DMS153 treated with DMSO at 0.1 percent for 48 hours (cell line): ENCODE measurements at regions not wholly inside any gene's neighbourhood (a gene's known extent, or its start where the extent isn't known, plus 50 kb on each side); places are given as distances from the start of the nearest gene placed in this dataset.
"Not testable (repeated sequence)": the region's sequence is repeated elsewhere in the genome, so short reads cannot be mapped to it uniquely, and the experiment has no call there.

Source experiments
- DNase-seq: peaks from one replicate; lab custom pipeline; 2025; ENCODE audit not compliant: unreplicated experiment; lab: John Stamatoyannopoulos, UW

DNA sequence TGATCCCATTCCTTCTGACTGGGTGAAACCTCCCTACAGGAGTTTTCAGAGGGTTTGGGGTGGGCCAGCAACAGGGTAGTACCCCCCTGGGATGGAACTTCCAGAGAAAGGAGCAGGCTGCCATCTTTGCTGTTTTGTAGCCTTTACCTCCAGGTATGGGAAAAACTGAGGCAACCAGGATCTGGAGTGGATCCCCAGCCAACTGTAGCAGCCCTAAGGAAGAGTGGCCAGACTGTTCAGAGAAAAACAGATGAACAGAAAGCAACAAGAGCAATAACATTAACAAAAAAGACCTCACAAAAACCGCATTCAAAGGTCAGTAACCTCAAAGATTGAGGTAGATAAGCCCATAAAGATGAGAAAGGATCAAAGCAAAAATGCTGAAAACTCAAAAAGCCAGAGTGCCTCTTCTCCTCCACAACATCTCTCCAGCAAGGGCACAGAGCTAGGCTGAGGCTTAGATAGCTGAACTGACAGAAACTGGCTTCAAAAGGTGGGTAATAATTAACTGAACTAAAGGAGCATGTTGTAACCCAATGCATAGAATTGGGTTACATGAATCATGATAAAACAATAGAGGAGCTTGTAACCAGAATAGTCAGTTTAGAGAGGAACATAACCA, 1288.6 kb upstream of the CNTN5 start:
- DNase-seq = no peak

DNA sequence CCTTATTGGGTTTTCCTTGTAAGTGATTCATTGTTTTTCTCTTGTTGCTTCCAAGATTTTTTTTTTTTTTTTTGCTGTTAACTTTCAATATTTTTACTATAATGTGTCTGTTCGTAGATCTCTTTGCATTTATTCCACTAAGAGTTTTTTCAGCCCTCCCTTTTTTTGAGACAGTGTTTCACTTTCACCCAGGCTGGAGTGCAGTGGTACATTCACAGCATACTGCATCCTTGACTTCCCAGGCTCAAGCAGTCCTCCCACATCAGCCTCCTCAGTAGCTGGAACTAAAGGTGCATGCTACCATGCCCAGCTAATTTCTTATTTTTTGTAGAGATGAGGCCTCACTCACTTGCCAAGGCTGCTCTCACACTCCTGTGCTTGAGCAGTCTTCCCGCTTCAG, 1282.0 kb upstream of the CNTN5 start:
- DNase-seq = no peak

DNA sequence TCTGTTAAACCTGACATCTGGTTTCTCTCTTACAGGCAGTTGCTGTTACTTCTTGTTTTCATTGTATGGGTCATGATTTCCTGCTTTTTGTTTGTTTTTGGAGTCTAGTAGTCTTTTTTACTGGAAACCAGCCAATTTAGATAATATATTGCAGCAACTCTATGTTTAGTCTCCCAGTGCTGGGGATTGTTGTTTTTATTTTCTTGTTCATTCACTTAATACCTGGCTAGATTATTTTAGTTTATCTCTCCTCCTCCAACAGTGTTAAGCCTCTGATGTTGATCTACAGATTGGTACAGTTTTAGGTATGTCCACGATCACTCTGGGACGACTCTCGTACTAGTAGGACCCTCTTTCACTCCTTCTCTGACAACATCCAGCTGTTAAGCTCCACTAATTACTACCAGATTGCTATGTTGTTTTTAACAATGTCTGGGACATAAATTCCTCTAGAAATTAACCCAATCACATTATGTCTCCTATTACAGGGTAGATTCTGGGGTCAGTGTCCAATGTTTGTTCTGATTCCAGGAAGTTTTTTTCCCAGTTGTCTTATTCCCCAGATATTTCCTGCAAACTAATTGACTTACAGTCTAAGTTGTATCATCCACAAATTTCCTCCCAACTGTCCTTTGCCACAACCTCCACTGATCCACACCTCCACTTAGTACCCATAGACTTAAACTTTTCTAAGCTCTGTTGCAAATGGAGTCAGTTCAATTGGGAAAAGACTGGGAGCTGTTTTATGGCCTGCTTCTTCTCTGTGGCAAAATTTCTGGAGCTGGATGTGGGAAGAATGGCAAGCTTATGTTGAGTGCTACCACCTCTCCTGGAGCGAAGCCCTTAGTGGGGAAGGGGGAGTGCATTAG, 1280.6 kb upstream of the CNTN5 start:
- no peak for DNase-seq

DNA sequence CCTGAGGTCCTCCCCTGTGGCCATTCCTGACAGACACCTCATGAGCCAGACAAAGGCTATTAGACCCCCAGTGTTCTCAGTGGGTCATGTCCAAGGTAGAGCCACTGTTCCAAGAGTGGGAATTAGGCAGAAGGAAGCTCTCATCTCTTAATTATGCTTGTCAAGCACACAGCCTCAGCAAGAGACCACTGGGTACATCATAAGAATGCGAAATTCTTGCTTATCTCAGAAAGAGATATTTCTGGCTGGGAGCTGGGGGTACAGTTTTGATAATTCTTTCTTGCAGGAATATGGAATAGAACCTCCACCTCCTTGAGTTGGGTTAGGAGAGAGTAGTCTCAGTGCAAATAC, 1280.0 kb upstream of the CNTN5 start:
- no peak for DNase-seq

DNA sequence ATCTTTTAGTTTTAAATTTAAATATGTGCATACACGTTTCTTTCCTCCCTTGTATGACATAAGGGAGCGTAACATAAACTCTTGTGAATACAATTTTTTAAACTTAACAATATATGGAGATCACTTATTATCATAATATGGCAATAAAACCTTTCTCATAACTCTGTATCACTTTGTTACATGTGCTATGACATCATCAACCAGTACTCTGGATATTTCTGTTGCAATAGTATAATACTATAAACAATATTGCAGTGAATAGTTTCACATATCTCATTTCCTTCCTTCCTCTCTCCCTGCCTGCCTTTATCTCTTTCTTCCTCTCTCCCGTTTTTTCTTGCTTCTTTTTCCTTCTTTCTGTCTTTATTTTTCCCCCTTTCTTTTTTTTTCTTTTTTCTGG, 1278.0 kb upstream of the CNTN5 start:
- no peak for DNase-seq

DNA sequence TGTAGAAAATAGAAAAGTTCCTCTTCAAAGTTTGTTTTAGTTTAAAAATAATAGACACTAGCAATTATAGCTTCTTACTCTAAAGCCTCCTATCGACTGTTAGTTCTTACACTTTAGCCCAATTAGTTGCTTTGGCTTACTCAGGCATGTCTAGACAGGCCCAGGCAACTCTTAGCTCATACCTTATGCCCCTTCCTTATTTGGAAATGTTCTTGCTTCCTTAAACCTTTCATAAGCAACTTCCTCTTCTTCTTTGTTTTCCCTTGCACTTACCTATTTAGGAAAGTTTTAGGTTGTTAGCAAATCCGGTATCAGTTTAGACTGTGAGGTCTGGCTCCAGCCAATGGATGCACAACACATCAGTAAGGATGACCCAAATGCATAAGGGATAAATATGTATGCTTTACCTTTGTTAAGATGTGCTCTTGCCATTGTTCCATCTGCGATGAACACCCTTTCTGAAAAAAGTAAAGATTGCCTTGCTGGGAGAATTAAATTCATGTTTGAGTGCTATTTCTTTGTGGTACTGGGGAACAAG, 1277.5 kb upstream of the CNTN5 start:
- DNase-seq = no peak

DNA sequence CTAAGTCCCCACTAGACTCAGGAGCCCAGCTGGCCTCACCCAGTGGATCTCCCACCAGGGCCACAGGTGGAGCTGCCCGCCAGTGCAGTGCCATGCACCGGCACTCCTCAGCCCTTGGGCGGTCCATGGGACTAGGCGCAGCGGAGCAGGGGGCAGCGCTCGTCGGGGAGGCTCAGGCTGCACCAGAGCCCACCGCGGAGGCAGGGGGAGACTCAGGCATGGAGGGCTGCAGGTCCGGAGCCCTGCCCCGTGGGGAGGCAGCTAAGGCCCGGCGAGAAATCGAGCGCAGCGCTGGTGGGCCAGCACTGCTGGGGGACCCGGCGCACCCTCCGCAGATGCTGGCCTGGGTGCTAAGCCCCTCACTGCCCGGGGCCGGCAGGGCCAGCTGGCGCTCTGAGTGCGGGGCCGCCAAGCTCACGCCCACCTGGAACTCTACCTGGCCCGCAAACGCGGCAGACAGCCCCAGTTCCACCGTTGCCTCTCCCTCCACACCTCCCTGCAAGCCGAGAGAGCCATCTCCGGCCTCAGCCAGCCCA, 1275.2 kb upstream of the CNTN5 start:
- no peak for DNase-seq

DNA sequence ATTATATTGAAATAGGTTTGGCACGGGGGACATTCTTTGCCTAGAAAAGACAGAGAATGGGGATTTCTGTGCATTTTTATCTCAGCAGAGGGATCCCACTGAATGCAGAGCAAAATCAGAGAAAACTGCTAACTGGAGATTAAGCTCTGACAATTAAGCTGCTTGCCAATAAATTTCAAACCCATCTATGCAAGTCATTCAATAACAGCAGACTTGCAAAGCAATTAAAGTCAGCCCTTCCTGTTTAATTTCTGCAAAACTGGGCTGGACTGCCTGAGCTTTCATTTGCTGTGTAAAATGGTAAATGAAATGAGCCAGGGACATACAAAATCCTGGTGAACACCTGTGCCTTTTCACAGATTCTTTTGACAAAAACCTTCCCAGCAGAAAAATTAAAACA, 1273.9 kb upstream of the CNTN5 start:
- DNase-seq = no peak

DNA sequence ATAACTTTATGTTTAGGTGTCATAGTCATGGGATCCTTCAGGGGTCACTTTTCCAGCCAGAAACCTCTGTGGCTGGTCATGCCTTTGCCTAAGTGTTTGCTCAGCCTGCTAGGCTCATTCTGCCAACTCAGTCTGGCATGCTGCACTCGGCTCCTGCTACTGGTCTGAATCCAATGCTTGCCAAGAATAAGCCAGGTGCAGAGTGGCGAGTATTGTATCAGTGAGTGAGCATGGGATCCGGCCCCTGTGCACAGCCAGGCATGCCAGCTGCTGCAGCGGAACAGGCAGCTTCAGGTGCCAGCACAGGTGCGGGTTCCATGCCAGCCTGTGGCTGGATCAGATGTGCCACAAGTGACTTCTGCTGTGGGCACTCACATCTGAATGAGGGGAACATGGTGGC, 1269.3 kb upstream of the CNTN5 start:
- no peak for DNase-seq

DNA sequence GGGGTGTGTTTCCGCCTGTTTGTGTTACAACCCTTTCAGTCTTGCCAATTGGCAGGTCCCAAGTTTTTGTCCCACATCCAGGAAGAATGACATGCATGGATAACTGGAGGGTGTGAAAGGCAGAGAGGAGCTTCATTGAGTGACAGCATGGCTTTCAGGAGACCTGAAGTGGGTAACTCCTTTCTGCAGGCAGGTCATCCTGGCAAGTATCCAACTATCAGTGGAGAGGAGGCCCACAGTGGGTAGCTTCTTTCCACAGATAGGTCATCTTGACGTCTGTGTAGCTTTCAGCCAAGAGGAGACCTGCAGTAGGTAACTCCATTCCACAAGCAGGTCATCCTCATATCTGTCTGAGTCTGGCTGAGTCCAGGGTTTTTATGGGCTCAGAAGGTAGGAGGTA, 1268.8 kb upstream of the CNTN5 start:
- DNase-seq = no peak

DNA sequence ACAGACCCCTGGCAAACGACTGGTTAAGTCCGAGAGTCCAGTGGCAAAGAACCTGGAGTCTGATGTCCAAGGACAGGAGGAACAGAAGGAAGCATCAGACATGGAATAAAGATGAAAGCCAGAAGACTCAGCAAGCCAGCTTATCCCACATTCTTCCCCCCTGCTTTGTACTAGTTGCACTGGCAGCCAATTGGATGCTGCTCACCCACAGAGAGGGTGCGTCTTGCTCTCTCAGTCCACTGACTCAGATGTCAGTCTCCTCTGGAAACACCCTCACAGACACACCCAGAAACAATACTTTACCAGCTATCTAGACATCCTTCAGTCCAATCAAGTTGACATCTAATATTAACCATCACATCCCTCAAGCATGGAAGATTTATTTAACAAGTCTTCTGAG, 1265.8 kb upstream of the CNTN5 start:
- DNase-seq = no peak

DNA sequence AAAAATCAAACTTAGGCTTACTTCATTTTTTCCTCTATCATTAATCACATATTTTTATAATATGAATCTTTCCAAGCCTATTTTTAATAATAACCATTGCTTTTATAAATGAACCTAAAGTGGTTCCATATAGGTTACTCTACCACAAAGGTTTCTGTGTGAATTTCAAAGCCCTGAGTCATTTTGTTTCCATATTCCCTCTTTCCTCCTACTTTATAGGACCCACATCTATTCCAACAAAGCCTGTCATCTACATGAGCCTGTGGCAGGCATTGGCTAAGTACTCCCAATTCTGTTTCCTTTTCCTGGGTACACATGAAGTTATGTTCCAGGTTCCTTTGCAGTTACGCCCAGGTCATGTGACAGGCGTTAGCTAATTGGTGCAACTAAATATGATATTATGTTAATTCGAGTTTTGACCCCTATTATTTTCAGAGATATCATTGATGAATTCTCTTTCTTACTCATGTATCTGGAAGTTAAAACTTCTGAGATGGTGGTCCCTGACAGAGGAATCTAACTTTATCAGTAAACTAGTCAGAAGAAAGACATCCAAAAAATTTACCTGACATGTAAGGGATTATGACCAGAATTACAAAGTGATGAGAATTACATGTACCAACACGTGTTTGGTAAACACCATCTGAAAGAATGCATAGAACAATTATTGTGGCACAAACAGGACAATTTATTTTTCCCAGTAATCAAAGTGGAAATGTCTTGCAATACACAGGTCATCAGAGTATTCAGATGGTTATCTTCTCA, 1264.0 kb upstream of the CNTN5 start:
- DNase-seq = no peak

DNA sequence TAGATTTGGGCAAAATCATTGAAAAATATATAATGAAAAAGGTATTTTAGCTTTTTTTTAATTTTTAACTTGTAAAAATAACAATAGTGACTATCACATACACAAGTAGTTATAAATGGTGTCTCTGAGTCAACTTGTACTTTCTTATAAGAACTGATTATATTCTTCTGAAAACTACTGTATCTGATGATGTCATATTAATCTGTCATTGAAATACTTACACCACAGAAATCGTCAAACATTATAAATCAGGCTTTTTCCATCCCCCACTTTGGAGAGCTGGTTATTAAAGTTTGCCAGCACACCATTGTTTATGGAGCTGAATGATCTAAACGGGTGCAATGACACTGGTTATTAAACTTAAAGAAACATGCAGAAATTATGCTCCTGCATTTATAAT, 1259.6 kb upstream of the CNTN5 start:
- no peak for DNase-seq

DNA sequence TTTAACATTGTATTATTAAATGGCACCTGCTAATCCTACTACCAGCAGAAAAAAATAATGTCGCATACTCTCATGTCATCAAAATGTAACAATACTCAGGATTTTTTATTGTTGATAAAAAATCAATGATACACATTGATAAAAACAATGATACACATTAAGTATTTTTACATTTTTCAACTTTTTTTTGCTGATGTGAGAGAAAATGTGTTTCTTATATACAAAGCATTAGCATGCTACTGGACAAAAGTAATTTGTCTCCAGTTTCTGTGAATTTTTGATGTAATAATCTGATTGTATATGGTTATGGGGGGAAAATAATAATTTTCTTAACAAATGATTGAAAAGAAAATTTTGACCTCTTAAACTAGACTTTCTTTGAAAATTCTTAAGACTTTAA, 1256.6 kb upstream of the CNTN5 start:
- DNase-seq = no peak

DNA sequence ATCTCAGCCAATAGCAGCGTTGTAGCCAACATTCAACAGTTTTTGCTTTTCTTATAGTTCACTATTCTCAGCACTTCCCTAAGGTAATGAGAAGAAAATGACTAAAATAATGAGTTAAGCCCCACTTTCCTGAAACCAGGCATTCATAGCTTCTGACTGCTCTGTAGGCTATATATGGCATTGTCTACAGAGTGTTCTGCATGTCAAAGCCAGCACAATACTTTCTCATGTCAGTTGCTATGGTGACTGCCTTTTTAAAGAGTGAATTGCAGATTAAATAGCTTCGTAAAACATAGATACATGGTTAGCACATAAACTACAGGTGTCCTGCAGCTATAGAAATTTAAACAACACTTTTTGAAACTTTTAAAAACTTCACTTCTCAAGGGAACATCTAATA, 1256.1 kb upstream of the CNTN5 start:
- DNase-seq = no peak

DNA sequence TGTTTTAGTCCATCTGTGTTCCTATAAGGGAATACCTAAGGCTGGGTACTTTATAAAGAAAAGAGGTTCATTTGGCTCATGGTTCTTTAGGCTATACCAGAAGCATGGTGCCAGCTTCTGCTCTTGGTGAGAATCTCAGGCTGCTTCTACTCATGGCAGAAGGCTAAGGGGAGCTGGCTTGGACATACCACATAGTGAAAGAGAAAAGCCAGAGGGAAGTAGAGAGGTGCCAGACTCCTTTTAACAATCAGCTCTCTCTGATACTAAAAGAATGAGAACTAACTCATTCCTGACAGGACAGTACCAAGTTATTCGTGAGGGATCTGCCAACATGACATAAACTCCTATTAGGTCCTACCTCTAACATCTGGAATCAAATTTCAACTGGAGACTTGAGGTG, 1250.2 kb upstream of the CNTN5 start:
- no peak for DNase-seq

DNA sequence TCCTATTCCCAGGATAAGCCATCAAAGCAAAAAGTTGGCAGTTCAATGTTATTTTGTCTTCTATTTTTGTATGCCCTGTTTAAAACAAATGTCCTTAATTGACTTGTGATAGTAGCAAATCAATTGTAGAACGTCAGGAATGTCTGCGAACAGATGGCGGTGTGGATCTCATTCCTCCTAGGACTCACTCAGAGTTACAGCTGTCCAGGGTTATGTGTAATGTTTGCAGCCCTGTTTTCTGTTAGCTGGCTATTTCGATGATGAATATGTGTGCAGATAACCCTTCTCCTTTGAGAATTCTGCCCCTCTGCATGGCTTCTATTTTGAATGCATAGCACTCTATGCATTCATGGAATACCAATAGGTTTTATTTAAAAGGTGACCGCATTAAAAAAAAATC, 1248.0 kb upstream of the CNTN5 start:
- DNase-seq = no peak

DNA sequence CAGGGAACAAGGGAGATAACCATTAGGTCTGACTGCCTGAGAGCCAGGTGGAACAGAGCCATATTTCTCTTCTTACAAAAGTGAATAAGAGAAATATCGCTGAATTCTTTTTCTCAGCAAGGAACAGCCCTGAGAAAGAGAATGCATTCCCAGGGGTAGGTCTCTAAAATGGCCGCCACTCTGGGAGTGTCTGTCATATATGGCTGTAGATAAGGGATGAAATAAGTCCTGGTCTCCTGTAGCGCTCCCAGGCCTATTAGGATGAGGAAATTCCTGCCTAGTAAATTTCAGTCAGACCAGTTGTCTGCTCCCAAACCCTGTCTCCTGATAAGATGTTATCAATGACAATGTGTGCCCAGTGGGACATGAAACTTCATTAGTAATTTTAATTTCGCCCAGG, 1236.4 kb upstream of the CNTN5 start:
- DNase-seq = not testable (repeated sequence)

DNA sequence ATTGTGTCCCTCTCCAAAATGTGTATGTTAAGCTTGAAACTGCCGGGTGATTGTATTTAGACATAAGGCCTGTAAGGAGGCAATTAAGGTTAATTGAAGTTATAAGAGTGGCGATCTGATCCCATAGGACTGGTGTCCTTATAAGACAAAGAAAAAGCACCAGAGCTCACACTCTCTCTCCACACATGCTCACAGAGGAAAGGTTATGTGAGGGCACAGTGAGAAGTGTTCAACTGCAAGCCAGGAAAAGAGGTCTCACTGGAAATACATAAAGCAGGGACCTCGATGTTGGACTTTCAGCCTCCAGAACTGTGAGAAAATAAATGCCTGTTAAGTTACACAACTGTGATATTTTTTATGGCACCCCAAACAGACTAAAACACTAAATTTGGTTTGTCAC, 1233.8 kb upstream of the CNTN5 start:
- no peak for DNase-seq

DNA sequence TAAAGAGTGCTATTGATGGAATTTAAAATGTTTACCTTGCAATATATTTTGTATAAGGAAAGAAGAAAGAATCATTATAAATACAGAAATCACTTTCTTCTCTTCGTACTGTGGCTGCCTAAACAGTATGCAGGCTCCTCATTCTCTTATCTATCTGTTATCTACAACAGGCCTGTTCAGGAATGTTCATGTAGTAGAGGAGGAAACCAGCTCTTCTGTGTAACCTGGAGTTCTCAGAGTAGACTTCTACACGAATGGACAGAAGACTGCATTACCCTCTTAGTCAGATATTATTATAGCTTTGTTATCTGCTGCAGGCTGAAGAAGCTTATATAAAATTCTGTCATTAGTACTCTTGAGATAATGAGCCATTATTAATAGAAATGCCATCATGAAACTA, 1225.9 kb upstream of the CNTN5 start:
- DNase-seq = no peak

DNA sequence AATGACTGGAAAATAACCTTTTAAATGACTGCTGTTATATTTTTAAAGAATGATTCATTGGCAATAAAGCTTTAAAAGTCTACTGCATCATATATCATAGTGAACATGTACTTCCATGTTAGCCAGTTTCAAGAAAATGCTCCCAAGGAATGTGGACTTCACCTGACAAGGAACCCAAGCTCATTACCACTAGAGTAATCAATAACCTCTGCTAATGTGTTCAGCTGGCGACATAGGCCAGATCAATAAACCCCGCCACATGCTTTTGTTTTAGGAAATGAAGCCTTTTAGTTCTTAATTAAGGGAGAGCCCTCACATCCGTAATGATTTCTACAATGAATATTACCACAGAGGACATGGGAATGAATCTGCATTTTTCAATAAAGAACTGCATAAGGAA, 1219.9 kb upstream of the CNTN5 start:
- DNase-seq = no peak
